B cell (primary cell): ENCODE measurements at regions not wholly inside any gene's neighbourhood (a gene's known extent, or its start where the extent isn't known, plus 50 kb on each side); places are given as distances from the start of the nearest gene placed in this dataset.

ENCODE experiments used
- ATAC-seq: fragments of 200-7000 bp; cut with Tn5 transposase; one replicate; pipeline ENCODE4 v1.10.0; 2021; ENCODE audit warnings: low read depth, mild to moderate bottlenecking, moderate number of reproducible peaks, moderate library complexity
- CTCF ChIA-PET: fragments of 350-600 bp; sonication (Branson Sonifier 250); formaldehyde crosslinking; loops from one replicate; lab custom pipeline; 2021; ENCODE audit warnings: antibody characterized with exemption, inconsistent platforms; lab: Charles Lee
- POLR2A ChIA-PET: fragments of 350-600 bp; sonication (Branson Sonifier 250); formaldehyde crosslinking; loops from one replicate; lab custom pipeline; 2021; ENCODE audit warnings: antibody characterized with exemption; lab: Charles Lee
- DNase-seq: peaks from one replicate; pipeline ENCODE4 v3.0.0; 2013
- H2AFZ ChIP-seq: 2 replicates; pipeline ENCODE4 v1.6.1; 2012; ENCODE audit warnings: mild to moderate bottlenecking, low read depth, low read length; ENCODE audit not compliant: insufficient read depth, poor library complexity, severe bottlenecking
- H3K27ac ChIP-seq, 2 donors: 1 replicate in 1 of 2; 2 replicates in 1 of 2; pipeline ENCODE4 v1.5.1; 2012 to 2013; ENCODE audit warnings: low read length in 2 of 2, mild to moderate bottlenecking in 2 of 2, moderate library complexity in 1 of 2
- H3K27me3 ChIP-seq, 4 experiments: fragments of 200-600 bp in 1 of 4; sonication (generic) in 1 of 4; replicated peaks in 1 of 4; 1 replicate in 2 of 4; 2 replicates in 2 of 4; pipeline versions ENCODE4 v1.6.1 to v1.7.0; 2013 to 2016; ENCODE audit warnings: low read length in 3 of 4, mild to moderate bottlenecking in 2 of 4, mixed read lengths in 1 of 4, moderate library complexity in 1 of 4; ENCODE audit not compliant: insufficient read depth in 4 of 4, control insufficient read depth in 3 of 4; ENCODE audit errors: control extremely low read depth in 1 of 4
- H3K36me3 ChIP-seq, 2 experiments: replicated peaks in 1 of 2; 1 replicate in 1 of 2; 2 replicates in 1 of 2; pipeline versions ENCODE4 v1.6.1 to v1.7.1; 2013; ENCODE audit warnings: low read length in 1 of 2; ENCODE audit not compliant: insufficient read depth in 2 of 2, control insufficient read depth in 1 of 2; ENCODE audit errors: control extremely low read depth in 1 of 2, extremely low read depth in 1 of 2
- H3K4me1 ChIP-seq, 2 donors: fragments of 200-600 bp in 1 of 2; sonication (generic) in 1 of 2; 1 replicate in 1 of 2; 2 replicates in 1 of 2; pipeline versions ENCODE4 v1.5.1 to v1.6.1; 2013 to 2017; ENCODE audit warnings: low read length in 2 of 2; ENCODE audit not compliant: control insufficient read depth in 2 of 2, insufficient read depth in 2 of 2
- H3K4me2 ChIP-seq: replicated peaks from 2 replicates; pipeline ENCODE3; 2012; ENCODE audit warnings: mild to moderate bottlenecking, low read depth, low read length; ENCODE audit not compliant: poor library complexity, severe bottlenecking
- H3K4me3 ChIP-seq, 5 experiments: fragments of 200-600 bp in 1 of 5; sonication (generic) in 1 of 5; 1 replicate in 3 of 5; 2 replicates in 2 of 5; pipeline versions ENCODE4 v1.5.1 to v1.7.0; 2011 to 2016; ENCODE audit warnings: low read length in 4 of 5, mild to moderate bottlenecking in 4 of 5, low read depth in 2 of 5, control low read depth in 1 of 5, moderate library complexity in 1 of 5; ENCODE audit not compliant: insufficient read depth in 1 of 5; ENCODE audit errors: control extremely low read depth in 1 of 5, extremely low read depth in 1 of 5
- H3K79me2 ChIP-seq: fragments of 200-600 bp; sonication (generic); one replicate; pipeline ENCODE4 v1.6.0; 2016; ENCODE audit warnings: low read length; ENCODE audit not compliant: control insufficient read depth, insufficient read depth
- H3K9ac ChIP-seq: fragments of 200-600 bp; sonication (generic); 2 replicates; pipeline ENCODE4 v1.6.1; 2017; ENCODE audit warnings: mild to moderate bottlenecking, low read length, moderate library complexity
- H3K9me3 ChIP-seq, 3 donors: one replicate each; pipeline versions ENCODE4 v1.6.1 to v1.7.1; 2013; ENCODE audit warnings: low read length in 2 of 3; ENCODE audit not compliant: control insufficient read depth in 2 of 3, insufficient read depth in 1 of 3; ENCODE audit errors: control extremely low read depth in 1 of 3
- H4K20me1 ChIP-seq: 2 replicates; pipeline ENCODE4 v1.6.0; 2012; ENCODE audit warnings: mild to moderate bottlenecking, low read length; ENCODE audit not compliant: insufficient read depth, control insufficient read depth, poor library complexity, severe bottlenecking
- H3K27ac Mint-ChIP-seq: one replicate; pipeline ENCODE4 v1.8.0; 2021; ENCODE audit warnings: mixed read lengths
- H3K27me3 Mint-ChIP-seq: one replicate; pipeline ENCODE4 v1.8.0; 2021; ENCODE audit warnings: mixed read lengths
- H3K4me1 Mint-ChIP-seq: one replicate; pipeline ENCODE4 v1.8.0; 2021; ENCODE audit warnings: mixed read lengths
- H3K4me3 Mint-ChIP-seq: one replicate; pipeline ENCODE4 v1.8.0; 2021; ENCODE audit warnings: mixed read lengths
- H3K9me3 Mint-ChIP-seq: one replicate; pipeline ENCODE4 v1.8.0; 2022; ENCODE audit warnings: mixed read lengths; ENCODE audit not compliant: insufficient read depth
- EZH2 ChIP-seq: IDR thresholded peaks from 2 replicates; pipeline ENCODE4 v1.6.1; 2012; ENCODE audit warnings: borderline replicate concordance, low read depth, mild to moderate bottlenecking, moderate library complexity, low read length; ENCODE audit not compliant: insufficient read depth, poor library complexity, severe bottlenecking
- WGBS: methylation state at CpG from one replicate; pipeline ENCODE4 v1.1.5; 2013; ENCODE audit warnings: missing lambda C conversion rate; ENCODE audit not compliant: insufficient coverage; 5-methylcytosine and 5-hydroxymethylcytosine counted together
- intact Hi-C: fragments of 100-400 bp; cut with micrococcal nuclease; formaldehyde crosslinking; loops from one replicate; pipeline ENCODE4 v1.10.0; 2022
- TF ChIP-seq, protein P1 (sequence below): fragments of 200-600 bp; IDR thresholded peaks from one replicate; pipeline ENCODE4 v1.8.0; 2022; ENCODE audit warnings: antibody characterized with exemption, mild to moderate bottlenecking

DNA sequence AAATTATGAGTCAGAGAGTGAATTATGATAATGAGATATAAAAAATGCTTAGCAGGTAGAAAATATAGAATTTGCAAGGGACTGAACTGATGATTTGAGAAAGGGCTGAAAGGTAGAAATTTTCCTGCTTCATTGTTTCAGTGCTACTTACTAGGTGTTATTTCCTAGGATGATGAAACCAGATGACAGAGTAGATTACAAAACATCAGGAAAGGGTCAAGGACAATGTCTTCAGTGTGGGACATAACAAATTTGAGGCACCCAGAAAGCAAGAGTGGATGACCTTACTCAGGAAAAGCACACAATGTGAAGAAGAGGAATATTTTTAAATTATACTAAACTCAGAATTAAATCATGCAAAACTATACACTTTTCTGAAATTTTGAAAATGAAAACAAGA lies 102.1 kb downstream of the SHCBP1 start:
- ATAC-seq = no peak
- H4K20me1 ChIP-seq = no peaks in the 10 kb centered on the region
- POLR2A ChIA-PET = no interaction called here
- CTCF ChIA-PET = no interaction called here
- H2AFZ ChIP-seq = no peak overlapping the region
- no peaks in the 10 kb centered on the region for H3K27me3 ChIP-seq
- intact Hi-C loops = no loop called here
- no peak overlapping the region for H3K4me2 ChIP-seq
- H3K9ac ChIP-seq = no peak overlapping the region
- Mint-ChIP-seq H3K4me1 (no peaks in the 10 kb centered on the region), H3K27me3 (no peaks in the 10 kb centered on the region), H3K4me3 (no peak overlapping the region), H3K27ac (no peak overlapping the region), H3K9me3 (peaks cover 4% of the 10 kb centered on the region)
- no peak overlapping the region for H3K4me3 ChIP-seq
- no peak for DNase-seq
- no peaks in the 10 kb centered on the region for H3K4me1 ChIP-seq
- H3K27ac ChIP-seq = no peak overlapping the region
- peaks cover 0 to 3% (median 0%) of the 10 kb centered on the region in 3 donors for H3K9me3 ChIP-seq
- no peaks in the 10 kb centered on the region for H3K36me3 ChIP-seq
- TF ChIP-seq, protein P1, sequence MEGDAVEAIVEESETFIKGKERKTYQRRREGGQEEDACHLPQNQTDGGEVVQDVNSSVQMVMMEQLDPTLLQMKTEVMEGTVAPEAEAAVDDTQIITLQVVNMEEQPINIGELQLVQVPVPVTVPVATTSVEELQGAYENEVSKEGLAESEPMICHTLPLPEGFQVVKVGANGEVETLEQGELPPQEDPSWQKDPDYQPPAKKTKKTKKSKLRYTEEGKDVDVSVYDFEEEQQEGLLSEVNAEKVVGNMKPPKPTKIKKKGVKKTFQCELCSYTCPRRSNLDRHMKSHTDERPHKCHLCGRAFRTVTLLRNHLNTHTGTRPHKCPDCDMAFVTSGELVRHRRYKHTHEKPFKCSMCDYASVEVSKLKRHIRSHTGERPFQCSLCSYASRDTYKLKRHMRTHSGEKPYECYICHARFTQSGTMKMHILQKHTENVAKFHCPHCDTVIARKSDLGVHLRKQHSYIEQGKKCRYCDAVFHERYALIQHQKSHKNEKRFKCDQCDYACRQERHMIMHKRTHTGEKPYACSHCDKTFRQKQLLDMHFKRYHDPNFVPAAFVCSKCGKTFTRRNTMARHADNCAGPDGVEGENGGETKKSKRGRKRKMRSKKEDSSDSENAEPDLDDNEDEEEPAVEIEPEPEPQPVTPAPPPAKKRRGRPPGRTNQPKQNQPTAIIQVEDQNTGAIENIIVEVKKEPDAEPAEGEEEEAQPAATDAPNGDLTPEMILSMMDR = no peak
- TF ChIP-seq EZH2 = no peak
- H3K79me2 ChIP-seq = no peaks in the 10 kb centered on the region

DNA sequence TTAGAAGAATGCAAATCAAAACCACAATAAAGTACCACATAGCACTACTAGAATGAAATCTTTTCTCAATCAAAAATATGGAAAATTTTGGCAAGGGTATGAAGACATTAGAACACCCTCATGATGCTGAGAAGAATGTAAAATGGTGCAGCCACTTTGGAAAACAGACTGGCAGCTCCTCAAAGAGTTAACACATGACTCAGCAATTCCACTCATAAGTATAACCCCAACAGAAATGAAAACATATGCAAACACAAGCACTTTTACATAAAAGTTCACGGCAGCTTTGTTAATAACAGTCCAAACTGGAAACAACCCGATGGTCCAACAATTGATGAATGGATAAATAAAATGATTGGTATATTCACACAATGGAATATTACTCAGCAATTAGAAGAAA lies 124.5 kb downstream of the SHCBP1 start:
- no peak overlapping the region for H3K27ac ChIP-seq
- no peaks in the 10 kb centered on the region for H3K27me3 ChIP-seq
- no peaks in the 10 kb centered on the region for H3K27me3 Mint-ChIP-seq
- H3K9me3 ChIP-seq = no peaks in the 10 kb centered on the region
- no peak for TF ChIP-seq EZH2
- H4K20me1 ChIP-seq = no peaks in the 10 kb centered on the region
- H3K4me3 ChIP-seq = no peak overlapping the region
- no peaks in the 10 kb centered on the region for H3K4me1 Mint-ChIP-seq
- no peak for ATAC-seq
- DNase-seq = no peak
- no peaks in the 10 kb centered on the region for H3K36me3 ChIP-seq
- no peaks in the 10 kb centered on the region for H3K9me3 Mint-ChIP-seq
- H3K4me3 Mint-ChIP-seq = no peak overlapping the region
- H3K9ac ChIP-seq = no peak overlapping the region
- H2AFZ ChIP-seq = no peak overlapping the region
- ChIA-PET POLR2A (no interaction called here), CTCF (no interaction called here)
- WGBS = no CpG with 5 or more reads among the region's 2 CpGs
- no peak overlapping the region for H3K4me2 ChIP-seq
- no peak overlapping the region for H3K27ac Mint-ChIP-seq
- no peaks in the 10 kb centered on the region for H3K79me2 ChIP-seq
- intact Hi-C loops = no loop called here
- H3K4me1 ChIP-seq = no peaks in the 10 kb centered on the region
